T-helper 1 cell treated with Interleukin-12 subunit alpha and Interleukin-12 subunit beta and Interleukin-4 antibody, amounts not matched to agents 30 μg/mL and 1 μg/mL, for 36 hours (primary cell): ENCODE measurements at regions not wholly inside any gene's neighbourhood (a gene's known extent, or its start where the extent isn't known, plus 50 kb on each side); places are given as distances from the start of the nearest gene placed in this dataset.

Experiments used
- H3K27ac Mint-ChIP-seq: one replicate; pipeline ENCODE4 v1.8.0; 2021; ENCODE audit warnings: mild to moderate bottlenecking, mixed read lengths
- H3K27me3 Mint-ChIP-seq: one replicate; pipeline ENCODE4 v1.8.0; 2021; ENCODE audit warnings: low read depth, mixed read lengths
- H3K36me3 Mint-ChIP-seq: one replicate; pipeline ENCODE4 v1.8.0; 2021; ENCODE audit warnings: low read depth, mixed read lengths
- H3K4me1 Mint-ChIP-seq: one replicate; pipeline ENCODE4 v1.8.0; 2021; ENCODE audit warnings: low read depth, mixed read lengths
- H3K4me3 Mint-ChIP-seq: one replicate; pipeline ENCODE4 v1.8.0; 2021; ENCODE audit warnings: mild to moderate bottlenecking, moderate library complexity, mixed read lengths
- H3K9me3 Mint-ChIP-seq: one replicate; pipeline ENCODE4 v1.8.0; 2021; ENCODE audit warnings: mixed read lengths

GRCh38 chr10:75347186-75347585 is 54.4 kb downstream of the ZNF503 start:
- Mint-ChIP-seq H3K36me3 (no peaks in the 10 kb centered on the region), H3K27ac (no peak overlapping the region), H3K9me3 (no peaks in the 10 kb centered on the region), H3K4me1 (no peaks in the 10 kb centered on the region), H3K4me3 (no peak overlapping the region), H3K27me3 (peaks cover 2% of the 10 kb centered on the region)

- H3K36me3 Mint-ChIP-seq: no peaks in the 10 kb centered on the region
- H3K9me3 Mint-ChIP-seq: no peaks in the 10 kb centered on the region
- no peak overlapping the region for H3K4me3 Mint-ChIP-seq
- no peaks in the 10 kb centered on the region for H3K4me1 Mint-ChIP-seq
- H3K27ac Mint-ChIP-seq: no peak overlapping the region
- peaks cover 3% of the 10 kb centered on the region for H3K27me3 Mint-ChIP-seq
Measured at GRCh38 chr10:75345738-75346137, 55.8 kb downstream of the ZNF503 start.

- H3K4me3 Mint-ChIP-seq: no peak overlapping the region
- H3K36me3 Mint-ChIP-seq: no peaks in the 10 kb centered on the region
- H3K27me3 Mint-ChIP-seq: peaks cover 3% of the 10 kb centered on the region
- no peaks in the 10 kb centered on the region for H3K9me3 Mint-ChIP-seq
- no peaks in the 10 kb centered on the region for H3K4me1 Mint-ChIP-seq
- H3K27ac Mint-ChIP-seq: no peak overlapping the region
Measured at GRCh38 chr10:75344170-75344569, 57.4 kb downstream of the ZNF503 start.

- no peaks in the 10 kb centered on the region for H3K9me3 Mint-ChIP-seq
- no peak overlapping the region for H3K4me3 Mint-ChIP-seq
- H3K27ac Mint-ChIP-seq: no peak overlapping the region
- no peaks in the 10 kb centered on the region for H3K36me3 Mint-ChIP-seq
- H3K4me1 Mint-ChIP-seq: no peaks in the 10 kb centered on the region
- peaks cover 3% of the 10 kb centered on the region for H3K27me3 Mint-ChIP-seq
Measured at GRCh38 chr10:75342397-75342796, 59.2 kb downstream of the ZNF503 start.

- no peaks in the 10 kb centered on the region for H3K27me3 Mint-ChIP-seq
- H3K36me3 Mint-ChIP-seq: no peaks in the 10 kb centered on the region
- no peak overlapping the region for H3K27ac Mint-ChIP-seq
- H3K4me3 Mint-ChIP-seq: no peak overlapping the region
- H3K4me1 Mint-ChIP-seq: no peaks in the 10 kb centered on the region
- no peaks in the 10 kb centered on the region for H3K9me3 Mint-ChIP-seq
Measured at GRCh38 chr10:75335983-75336382, 65.6 kb downstream of the ZNF503 start.

- H3K36me3 Mint-ChIP-seq: no peaks in the 10 kb centered on the region
- H3K9me3 Mint-ChIP-seq: no peaks in the 10 kb centered on the region
- H3K27ac Mint-ChIP-seq: no peak overlapping the region
- H3K4me1 Mint-ChIP-seq: no peaks in the 10 kb centered on the region
- H3K27me3 Mint-ChIP-seq: peaks cover under 1% of the 10 kb centered on the region
- no peak overlapping the region for H3K4me3 Mint-ChIP-seq
Measured at GRCh38 chr10:75335191-75335590, 66.4 kb downstream of the ZNF503 start.

- no peak overlapping the region for H3K4me3 Mint-ChIP-seq
- no peak overlapping the region for H3K27ac Mint-ChIP-seq
- no peaks in the 10 kb centered on the region for H3K4me1 Mint-ChIP-seq
- H3K36me3 Mint-ChIP-seq: no peaks in the 10 kb centered on the region
- H3K27me3 Mint-ChIP-seq: peaks cover 4% of the 10 kb centered on the region
- no peaks in the 10 kb centered on the region for H3K9me3 Mint-ChIP-seq
Measured at GRCh38 chr10:75334720-75335119, 66.8 kb downstream of the ZNF503 start.

GRCh38 chr10:75332081-75332480 is 69.5 kb downstream of the ZNF503 start:
- H3K9me3 Mint-ChIP-seq: no peaks in the 10 kb centered on the region
- no peaks in the 10 kb centered on the region for H3K36me3 Mint-ChIP-seq
- H3K4me3 Mint-ChIP-seq: no peak overlapping the region
- H3K4me1 Mint-ChIP-seq: no peaks in the 10 kb centered on the region
- no peak overlapping the region for H3K27ac Mint-ChIP-seq
- peaks cover 8% of the 10 kb centered on the region for H3K27me3 Mint-ChIP-seq

GRCh38 chr10:75331081-75331480 is 70.5 kb downstream of the ZNF503 start:
- no peaks in the 10 kb centered on the region for H3K4me1 Mint-ChIP-seq
- no peak overlapping the region for H3K4me3 Mint-ChIP-seq
- no peaks in the 10 kb centered on the region for H3K36me3 Mint-ChIP-seq
- H3K9me3 Mint-ChIP-seq: no peaks in the 10 kb centered on the region
- H3K27ac Mint-ChIP-seq: no peak overlapping the region
- peaks cover 11% of the 10 kb centered on the region for H3K27me3 Mint-ChIP-seq

- H3K36me3 Mint-ChIP-seq: no peaks in the 10 kb centered on the region
- no peaks in the 10 kb centered on the region for H3K9me3 Mint-ChIP-seq
- H3K4me3 Mint-ChIP-seq: no peak overlapping the region
- peaks cover 17% of the 10 kb centered on the region for H3K27me3 Mint-ChIP-seq
- no peak overlapping the region for H3K27ac Mint-ChIP-seq
- no peaks in the 10 kb centered on the region for H3K4me1 Mint-ChIP-seq
Measured at GRCh38 chr10:75329190-75329745, 72.3 kb downstream of the ZNF503 start.

GRCh38 chr10:75326306-75326705 is 75.3 kb downstream of the ZNF503 start:
- H3K27ac Mint-ChIP-seq: no peak overlapping the region
- peaks cover 17% of the 10 kb centered on the region for H3K27me3 Mint-ChIP-seq
- no peaks in the 10 kb centered on the region for H3K4me1 Mint-ChIP-seq
- H3K36me3 Mint-ChIP-seq: no peaks in the 10 kb centered on the region
- no peaks in the 10 kb centered on the region for H3K9me3 Mint-ChIP-seq
- no peak overlapping the region for H3K4me3 Mint-ChIP-seq

- peaks cover 3% of the 10 kb centered on the region for H3K27me3 Mint-ChIP-seq
- no peaks in the 10 kb centered on the region for H3K4me1 Mint-ChIP-seq
- no peaks in the 10 kb centered on the region for H3K36me3 Mint-ChIP-seq
- H3K4me3 Mint-ChIP-seq: no peak overlapping the region
- H3K9me3 Mint-ChIP-seq: peaks cover 3% of the 10 kb centered on the region
- no peak overlapping the region for H3K27ac Mint-ChIP-seq
Measured at GRCh38 chr10:75319274-75319673, 82.3 kb downstream of the ZNF503 start.

GRCh38 chr10:75314570-75314969 is 78.8 kb upstream of the COMTD1 start:
- Mint-ChIP-seq H3K36me3 (no peaks in the 10 kb centered on the region), H3K9me3 (peaks cover 17% of the 10 kb centered on the region), H3K4me3 (no peak overlapping the region), H3K27me3 (peaks cover 3% of the 10 kb centered on the region), H3K27ac (no peak overlapping the region), H3K4me1 (no peaks in the 10 kb centered on the region)

- Mint-ChIP-seq H3K9me3 (peaks cover 17% of the 10 kb centered on the region), H3K27me3 (no peaks in the 10 kb centered on the region), H3K36me3 (no peaks in the 10 kb centered on the region), H3K4me3 (no peak overlapping the region), H3K27ac (no peak overlapping the region), H3K4me1 (no peaks in the 10 kb centered on the region)
Measured at GRCh38 chr10:75312440-75312839, 76.7 kb upstream of the COMTD1 start.

- Mint-ChIP-seq H3K4me3 (no peak overlapping the region), H3K27ac (no peak overlapping the region), H3K9me3 (peaks cover 8% of the 10 kb centered on the region), H3K36me3 (no peaks in the 10 kb centered on the region), H3K4me1 (peaks cover 1% of the 10 kb centered on the region), H3K27me3 (no peaks in the 10 kb centered on the region)
Measured at GRCh38 chr10:75305675-75306074, 69.9 kb upstream of the COMTD1 start.
